Colonic mucosa (tissue), 4 donors: ENCODE measurements at regions not wholly inside any gene's neighbourhood (a gene's known extent, or its start where the extent isn't known, plus 50 kb on each side); places are given as distances from the start of the nearest gene placed in this dataset.
"Not testable (repeated sequence)": the region's sequence is repeated elsewhere in the genome, so short reads cannot be mapped to it uniquely, and the experiment has no call there.

ENCODE experiments used
- DNase-seq: peaks from one replicate; pipeline ENCODE4 v3.0.0-alpha.2; 2020
- H3K27ac ChIP-seq: fragments of 200-600 bp; one replicate; pipeline ENCODE4 v1.8.0; 2021
- H3K27me3 ChIP-seq: fragments of 200-600 bp; one replicate; pipeline ENCODE4 v1.8.0; 2021
- H3K36me3 ChIP-seq: fragments of 200-600 bp; one replicate; pipeline ENCODE4 v1.8.0; 2021
- H3K4me1 ChIP-seq: fragments of 200-600 bp; one replicate; pipeline ENCODE4 v1.8.0; 2021; ENCODE audit warnings: mild to moderate bottlenecking
- H3K4me3 ChIP-seq: fragments of 200-600 bp; one replicate; pipeline ENCODE4 v1.8.0; 2021
- H3K9ac ChIP-seq, 2 donors: one replicate each; pipeline ENCODE4 v1.7.0; 2013; ENCODE audit warnings: control low read depth in 2 of 2, low read depth in 2 of 2, low read length in 2 of 2
- H3K9me3 ChIP-seq: fragments of 200-600 bp; one replicate; pipeline ENCODE4 v1.8.0; 2021
- CTCF ChIP-seq: fragments of 200-600 bp; IDR thresholded peaks from one replicate; pipeline ENCODE4 v1.8.0; 2022; ENCODE audit warnings: antibody characterized with exemption, mild to moderate bottlenecking
- intact Hi-C: fragments of 100-400 bp; cut with DNase I; formaldehyde crosslinking; loops from one replicate; pipeline ENCODE4 v1.14.1; 2022
- donor health status: healthy.
- donor health status: DM: no; HTN: no; CAD: no.
- donor health status: DM: no; HTN: no; CAD: no.

GRCh38 chr5:30498972-30499371 is 694.5 kb upstream of the CDH6 start:
- H3K9me3 ChIP-seq: no peaks in the 10 kb centered on the region
- no peak overlapping the region for H3K4me3 ChIP-seq
- H3K27me3 ChIP-seq: no peaks in the 10 kb centered on the region
- intact Hi-C loops: no loop called here
- H3K27ac ChIP-seq: no peak overlapping the region
- DNase-seq: no peak
- no peaks in the 10 kb centered on the region for H3K4me1 ChIP-seq
- no peak for TF ChIP-seq CTCF
- H3K36me3 ChIP-seq: no peaks in the 10 kb centered on the region
- no peak overlapping the region for H3K9ac ChIP-seq

GRCh38 chr5:30498509-30498908 is 695.0 kb upstream of the CDH6 start:
- H3K4me3 ChIP-seq, DNase-seq, intact Hi-C loops: not testable (repeated sequence)

GRCh38 chr5:30494113-30494512 is 699.4 kb upstream of the CDH6 start:
- H3K9me3 ChIP-seq, H3K4me1 ChIP-seq, intact Hi-C loops, H3K27ac ChIP-seq, H3K9ac ChIP-seq, H3K36me3 ChIP-seq, H3K4me3 ChIP-seq, H3K27me3 ChIP-seq, DNase-seq: not testable (repeated sequence)

More at GRCh38 chr5:30498509-30498908, 695.0 kb upstream of the CDH6 start:
- not testable (repeated sequence) for H3K4me1 ChIP-seq, H3K9ac ChIP-seq, H3K36me3 ChIP-seq, H3K27me3 ChIP-seq, H3K27ac ChIP-seq, H3K9me3 ChIP-seq

- no peak for TF ChIP-seq CTCF
- Histone ChIP-seq H3K4me3 (no peak overlapping the region), H3K27ac (no peak overlapping the region)
Observed at GRCh38 chr5:30479104-30479503, 714.4 kb upstream of the CDH6 start.

GRCh38 chr5:30475429-30475828 is 718.1 kb upstream of the CDH6 start:
- no peaks in the 10 kb centered on the region for H3K27me3 ChIP-seq
- intact Hi-C loops: no loop called here
- H3K27ac ChIP-seq: no peak overlapping the region
- H3K4me1 ChIP-seq: no peaks in the 10 kb centered on the region
- DNase-seq: no peak
- no peak overlapping the region for H3K4me3 ChIP-seq
- no peak overlapping the region for H3K9ac ChIP-seq
- no peaks in the 10 kb centered on the region for H3K9me3 ChIP-seq
- no peaks in the 10 kb centered on the region for H3K36me3 ChIP-seq
- no peak for TF ChIP-seq CTCF

More at GRCh38 chr5:30479104-30479503, 714.4 kb upstream of the CDH6 start:
- Histone ChIP-seq H3K36me3 (no peaks in the 10 kb centered on the region), H3K9ac (no peak overlapping the region), H3K27me3 (no peaks in the 10 kb centered on the region), H3K4me1 (no peaks in the 10 kb centered on the region), H3K9me3 (no peaks in the 10 kb centered on the region)
- intact Hi-C loops: no loop called here
- DNase-seq: no peak

GRCh38 chr5:30469691-30470090 is 723.8 kb upstream of the CDH6 start:
- no peaks in the 10 kb centered on the region for H3K9me3 ChIP-seq
- H3K4me1 ChIP-seq: no peaks in the 10 kb centered on the region
- no peak overlapping the region for H3K27ac ChIP-seq
- intact Hi-C loops: no loop called here
- TF ChIP-seq CTCF: no peak
- H3K36me3 ChIP-seq: no peaks in the 10 kb centered on the region
- no peak for DNase-seq
- H3K4me3 ChIP-seq: no peak overlapping the region
- no peaks in the 10 kb centered on the region for H3K27me3 ChIP-seq
- no peak overlapping the region for H3K9ac ChIP-seq

- intact Hi-C loops: no loop called here
- DNase-seq: no peak
- no peaks in the 10 kb centered on the region for H3K27me3 ChIP-seq
- no peaks in the 10 kb centered on the region for H3K4me1 ChIP-seq
- no peak overlapping the region for H3K27ac ChIP-seq
- TF ChIP-seq CTCF: no peak
- no peak overlapping the region for H3K9ac ChIP-seq
- no peaks in the 10 kb centered on the region for H3K9me3 ChIP-seq
- H3K36me3 ChIP-seq: no peaks in the 10 kb centered on the region
- no peak overlapping the region for H3K4me3 ChIP-seq
Observed at GRCh38 chr5:30458681-30459080, 734.8 kb upstream of the CDH6 start.

- intact Hi-C loops, H3K4me3 ChIP-seq: not testable (repeated sequence)
Observed at GRCh38 chr5:30455484-30455883, 738.0 kb upstream of the CDH6 start.

More at GRCh38 chr5:30455484-30455883, 738.0 kb upstream of the CDH6 start:
- not testable (repeated sequence) for H3K9me3 ChIP-seq, H3K9ac ChIP-seq, H3K27ac ChIP-seq, DNase-seq, H3K4me1 ChIP-seq, H3K36me3 ChIP-seq, H3K27me3 ChIP-seq
